ENCODE measurements at regions not wholly inside any gene's neighbourhood (a gene's known extent, or its start where the extent isn't known, plus 50 kb on each side); places are given as distances from the start of the nearest gene placed in this dataset.

DNA sequence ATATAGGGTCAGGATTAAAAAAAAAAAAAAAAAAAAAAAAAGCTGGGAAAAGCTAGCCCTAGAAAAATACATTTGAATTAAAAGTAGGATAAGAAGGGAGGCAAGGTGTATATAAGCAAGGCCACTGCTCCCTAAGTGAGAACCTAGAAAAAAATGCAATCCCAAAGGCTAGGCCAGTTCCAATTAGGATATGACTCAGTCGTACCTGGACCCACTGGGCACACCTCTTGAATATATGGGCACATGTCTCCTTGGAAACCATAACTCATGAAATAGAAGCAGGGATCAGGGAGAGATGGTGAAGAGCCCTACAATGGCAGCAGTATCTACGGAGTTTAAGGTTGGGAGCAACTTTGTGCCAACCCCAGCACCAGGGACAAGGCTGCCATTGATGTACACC, 314.1 kb upstream of the IL12A start (continued):
- TF ChIP-seq, protein P1, sequence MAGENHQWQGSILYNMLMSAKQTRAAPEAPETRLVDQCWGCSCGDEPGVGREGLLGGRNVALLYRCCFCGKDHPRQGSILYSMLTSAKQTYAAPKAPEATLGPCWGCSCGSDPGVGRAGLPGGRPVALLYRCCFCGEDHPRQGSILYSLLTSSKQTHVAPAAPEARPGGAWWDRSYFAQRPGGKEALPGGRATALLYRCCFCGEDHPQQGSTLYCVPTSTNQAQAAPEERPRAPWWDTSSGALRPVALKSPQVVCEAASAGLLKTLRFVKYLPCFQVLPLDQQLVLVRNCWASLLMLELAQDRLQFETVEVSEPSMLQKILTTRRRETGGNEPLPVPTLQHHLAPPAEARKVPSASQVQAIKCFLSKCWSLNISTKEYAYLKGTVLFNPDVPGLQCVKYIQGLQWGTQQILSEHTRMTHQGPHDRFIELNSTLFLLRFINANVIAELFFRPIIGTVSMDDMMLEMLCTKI (IDR thresholded peaks at IDR 0.05; ENCODE audit: partially characterized antibody) = no peak
- TF ChIP-seq ZFP1 (CRISPR knock-in tag; IDR thresholded peaks at IDR 0.05) (no peak), CHD2 (IDR thresholded peaks at IDR 0.05; ENCODE audit: low read depth, low read length) (no peak)
- TF ChIP-seq, protein P2, sequence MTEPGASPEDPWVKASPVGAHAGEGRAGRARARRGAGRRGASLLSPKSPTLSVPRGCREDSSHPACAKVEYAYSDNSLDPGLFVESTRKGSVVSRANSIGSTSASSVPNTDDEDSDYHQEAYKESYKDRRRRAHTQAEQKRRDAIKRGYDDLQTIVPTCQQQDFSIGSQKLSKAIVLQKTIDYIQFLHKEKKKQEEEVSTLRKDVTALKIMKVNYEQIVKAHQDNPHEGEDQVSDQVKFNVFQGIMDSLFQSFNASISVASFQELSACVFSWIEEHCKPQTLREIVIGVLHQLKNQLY (CRISPR knock-in tag; conservative IDR thresholded peaks at IDR 0.05) = no peak

DNA sequence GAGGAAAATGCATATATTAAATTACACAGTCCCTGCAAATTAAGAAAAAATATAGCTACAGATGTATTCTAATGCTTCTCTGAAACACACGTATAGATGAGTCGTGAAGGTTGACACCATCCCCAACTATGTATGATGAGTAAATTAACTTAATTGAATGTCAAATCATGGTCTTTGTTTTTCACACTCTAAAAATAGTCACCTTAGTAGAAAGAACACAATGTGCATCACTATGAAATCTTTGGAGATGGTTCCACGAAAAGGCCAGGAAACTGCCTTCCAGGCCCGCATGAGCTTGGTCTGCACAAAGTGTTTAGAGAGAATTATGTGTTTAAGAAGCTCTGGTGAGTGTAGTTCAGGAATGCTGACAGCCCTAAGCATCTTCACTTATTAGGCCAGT, 313.4 kb upstream of the IL12A start:
- Histone ChIP-seq H3K9me1 (ENCODE audit: control insufficient read depth, insufficient read depth, low read length) (no peaks in the 10 kb centered on the region), H3K27me3 (ENCODE audit: control insufficient read depth in 2 of 2, insufficient read depth in 2 of 2, low read length in 2 of 2) (no peaks in the 10 kb centered on the region), H3K36me3 (ENCODE audit: control insufficient read depth, insufficient read depth, low read length) (no peaks in the 10 kb centered on the region), H2AFZ (ENCODE audit: low read depth, low read length) (no peak overlapping the region), H3K4me1 (replicated peaks in 1 of 2; ENCODE audit: control insufficient read depth in 2 of 2, insufficient read depth in 2 of 2, low read length in 2 of 2) (no peaks in the 10 kb centered on the region), H3K9ac (ENCODE audit: insufficient read depth in 1 of 2, low read depth in 2 of 2, low read length in 2 of 2) (no peak overlapping the region), H3K4me2 (ENCODE audit: insufficient read depth, low read length) (no peak overlapping the region), H4K20me1 (replicated peaks; ENCODE audit: control insufficient read depth, insufficient read depth, low read length) (no peaks in the 10 kb centered on the region), H3K4me3 (no peak overlapping the region), H3K79me2 (ENCODE audit: control insufficient read depth, insufficient read depth, low read length) (no peaks in the 10 kb centered on the region), H3K9me3 (replicated peaks; ENCODE audit: control insufficient read depth, insufficient read depth, low read depth, low read length) (no peaks in the 10 kb centered on the region), H3K27ac (ENCODE audit: extremely low read depth, low read depth, low read length) (no peak overlapping the region)
- CTCF ChIA-PET (ENCODE audit: low intra/inter-chr PET ratio) = no interaction called here
- no TSS peak for BruUV-seq (replicated peaks)
- no peak for FAIRE-seq
- no peak for DNase-seq (ENCODE audit: extremely low read depth in 1 of 4, low spot score in 3 of 4)
- POLR2A ChIA-PET = no interaction called here
- intact Hi-C loops (cut with micrococcal nuclease) = no loop called here
- no peak for ATAC-seq
- 0% methylated on average over 4 of the region's 4 CpGs for WGBS (ENCODE audit: insufficient coverage, low coverage, missing lambda C conversion rate)
- in situ Hi-C loops (cut with MboI) = no loop called here
- no peak for TF ChIP-seq ZNF79 (CRISPR knock-in tag; IDR thresholded peaks at IDR 0.05; ENCODE audit: low read depth)
- TF ChIP-seq, protein P3, sequence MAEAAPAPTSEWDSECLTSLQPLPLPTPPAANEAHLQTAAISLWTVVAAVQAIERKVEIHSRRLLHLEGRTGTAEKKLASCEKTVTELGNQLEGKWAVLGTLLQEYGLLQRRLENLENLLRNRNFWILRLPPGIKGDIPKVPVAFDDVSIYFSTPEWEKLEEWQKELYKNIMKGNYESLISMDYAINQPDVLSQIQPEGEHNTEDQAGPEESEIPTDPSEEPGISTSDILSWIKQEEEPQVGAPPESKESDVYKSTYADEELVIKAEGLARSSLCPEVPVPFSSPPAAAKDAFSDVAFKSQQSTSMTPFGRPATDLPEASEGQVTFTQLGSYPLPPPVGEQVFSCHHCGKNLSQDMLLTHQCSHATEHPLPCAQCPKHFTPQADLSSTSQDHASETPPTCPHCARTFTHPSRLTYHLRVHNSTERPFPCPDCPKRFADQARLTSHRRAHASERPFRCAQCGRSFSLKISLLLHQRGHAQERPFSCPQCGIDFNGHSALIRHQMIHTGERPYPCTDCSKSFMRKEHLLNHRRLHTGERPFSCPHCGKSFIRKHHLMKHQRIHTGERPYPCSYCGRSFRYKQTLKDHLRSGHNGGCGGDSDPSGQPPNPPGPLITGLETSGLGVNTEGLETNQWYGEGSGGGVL (CRISPR knock-in tag; IDR thresholded peaks at IDR 0.05) = no peak
